ENCODE measurements at regions not wholly inside any gene's neighbourhood (a gene's known extent, or its start where the extent isn't known, plus 50 kb on each side); places are given as distances from the start of the nearest gene placed in this dataset.

DNA sequence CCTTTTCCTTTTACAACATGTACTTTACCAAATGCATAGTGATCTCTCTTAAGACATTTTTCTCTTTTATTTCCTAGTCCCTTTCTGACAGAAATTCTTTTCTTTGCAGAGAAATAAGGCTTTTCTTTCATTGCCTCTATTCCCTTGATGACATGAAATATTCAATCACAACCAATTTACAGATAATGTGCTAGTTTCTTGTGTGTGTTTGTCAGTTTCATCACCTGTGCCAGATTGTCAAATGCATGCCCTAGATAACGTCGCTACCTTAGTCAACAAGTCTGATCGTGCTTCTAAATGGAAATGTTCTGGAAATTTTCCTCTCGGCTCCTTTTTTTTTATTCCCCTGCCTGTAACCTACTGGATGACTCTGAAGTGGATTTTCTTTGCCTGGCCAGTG lies 478.1 kb downstream of the KLF5 start:
- H3K4me3 ChIP-seq (ENCODE audit: low read depth, low read length): no peak overlapping the region
- POLR2A ChIA-PET: no interaction called here
- TF ChIP-seq, protein P1, sequence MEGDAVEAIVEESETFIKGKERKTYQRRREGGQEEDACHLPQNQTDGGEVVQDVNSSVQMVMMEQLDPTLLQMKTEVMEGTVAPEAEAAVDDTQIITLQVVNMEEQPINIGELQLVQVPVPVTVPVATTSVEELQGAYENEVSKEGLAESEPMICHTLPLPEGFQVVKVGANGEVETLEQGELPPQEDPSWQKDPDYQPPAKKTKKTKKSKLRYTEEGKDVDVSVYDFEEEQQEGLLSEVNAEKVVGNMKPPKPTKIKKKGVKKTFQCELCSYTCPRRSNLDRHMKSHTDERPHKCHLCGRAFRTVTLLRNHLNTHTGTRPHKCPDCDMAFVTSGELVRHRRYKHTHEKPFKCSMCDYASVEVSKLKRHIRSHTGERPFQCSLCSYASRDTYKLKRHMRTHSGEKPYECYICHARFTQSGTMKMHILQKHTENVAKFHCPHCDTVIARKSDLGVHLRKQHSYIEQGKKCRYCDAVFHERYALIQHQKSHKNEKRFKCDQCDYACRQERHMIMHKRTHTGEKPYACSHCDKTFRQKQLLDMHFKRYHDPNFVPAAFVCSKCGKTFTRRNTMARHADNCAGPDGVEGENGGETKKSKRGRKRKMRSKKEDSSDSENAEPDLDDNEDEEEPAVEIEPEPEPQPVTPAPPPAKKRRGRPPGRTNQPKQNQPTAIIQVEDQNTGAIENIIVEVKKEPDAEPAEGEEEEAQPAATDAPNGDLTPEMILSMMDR (IDR thresholded peaks at IDR 0.05; ENCODE audit: insufficient read depth, low read length, missing control alignments): no peak
- DNase-seq (ENCODE audit: low read depth, low spot score): no peak
- CTCF ChIA-PET: no interaction called here

DNA sequence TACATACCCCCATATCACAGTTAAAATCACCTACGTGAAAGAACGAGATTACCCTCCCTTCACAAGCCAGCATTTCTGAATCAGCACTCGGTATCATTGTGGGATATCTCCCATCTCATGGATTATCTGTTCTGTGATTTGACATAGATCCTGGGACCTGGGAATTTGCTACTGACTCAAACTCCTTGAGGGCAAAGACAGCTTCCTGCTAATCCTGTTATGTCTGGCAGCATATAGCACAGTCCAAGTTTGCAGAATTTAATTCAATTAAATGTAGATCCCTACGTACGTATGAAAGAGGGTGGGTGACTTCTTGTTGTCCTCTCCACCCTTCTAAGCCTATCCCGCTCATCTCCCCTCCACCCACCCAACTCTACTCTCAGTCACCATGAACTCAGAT lies 476.5 kb downstream of the KLF5 start:
- ChIA-PET CTCF (no interaction called here), POLR2A (no interaction called here)
- TF ChIP-seq, protein P1 (IDR thresholded peaks at IDR 0.05; ENCODE audit: insufficient read depth, low read length, missing control alignments): no peak
- DNase-seq (ENCODE audit: low read depth, low spot score): no peak
- H3K4me3 ChIP-seq (ENCODE audit: low read depth, low read length): no peak overlapping the region

DNA sequence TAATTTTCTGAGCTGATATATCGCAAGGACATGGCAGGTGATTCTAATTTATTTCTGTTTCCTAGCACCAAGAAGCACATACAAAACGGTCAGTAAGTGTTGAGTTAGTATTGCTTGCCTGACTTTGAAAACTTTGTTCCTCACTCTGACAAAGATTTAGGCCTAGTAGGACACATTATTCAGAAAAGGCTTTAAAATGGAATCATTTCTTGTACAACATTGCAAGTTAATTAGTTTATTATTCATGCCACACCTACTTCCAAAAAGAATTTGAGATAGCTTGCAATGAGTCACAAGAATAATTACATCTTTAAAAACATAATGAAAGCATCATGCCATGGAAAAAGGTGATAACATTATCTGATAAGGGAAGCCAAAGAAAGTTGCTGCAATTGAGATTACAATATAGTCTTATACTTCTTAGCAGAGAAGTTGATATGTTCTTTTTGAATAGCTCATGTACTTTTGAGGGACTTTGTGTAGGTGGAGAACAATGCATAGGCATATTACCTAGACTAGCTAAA lies 474.2 kb downstream of the KLF5 start:
- no peak for DNase-seq (ENCODE audit: low read depth, low spot score)
- POLR2A ChIA-PET: interaction anchor here (0.6 kb wide), 1 partner anchor 493 kb away, joined by 3 read pairs; no protein-coding TSS in a partner anchor
- no peak overlapping the region for H3K4me3 ChIP-seq (ENCODE audit: low read depth, low read length)
- CTCF ChIA-PET: no interaction called here
- TF ChIP-seq, protein P1 (IDR thresholded peaks at IDR 0.05; ENCODE audit: insufficient read depth, low read length, missing control alignments): no peak

DNA sequence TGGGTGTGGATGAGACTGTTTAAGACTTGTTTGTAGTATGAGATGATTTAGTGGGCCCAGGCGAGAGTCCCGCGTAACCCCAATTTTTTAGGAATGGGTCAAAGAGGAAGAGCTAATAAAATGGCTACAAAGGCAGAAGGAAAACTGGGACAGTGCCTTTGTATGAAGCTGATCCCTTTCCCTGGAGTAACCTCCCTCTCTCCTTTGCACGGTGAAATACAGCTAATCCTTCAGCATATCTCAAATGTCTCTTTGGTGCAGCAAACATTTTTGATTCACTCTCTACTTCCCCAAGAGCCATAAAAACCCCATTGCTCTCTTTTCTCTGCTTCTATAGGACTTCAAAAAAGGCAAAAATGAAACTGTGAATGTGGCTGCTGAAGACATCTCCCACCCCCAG lies 473.8 kb downstream of the KLF5 start:
- DNase-seq (ENCODE audit: low read depth, low spot score): no peak
- TF ChIP-seq, protein P1 (IDR thresholded peaks at IDR 0.05; ENCODE audit: insufficient read depth, low read length, missing control alignments): no peak
- CTCF ChIA-PET: no interaction called here
- POLR2A ChIA-PET: interaction anchor here (0.6 kb wide), 1 partner anchor 492 kb away, joined by 3 read pairs; no protein-coding TSS in a partner anchor
- H3K4me3 ChIP-seq (ENCODE audit: low read depth, low read length): no peak overlapping the region

DNA sequence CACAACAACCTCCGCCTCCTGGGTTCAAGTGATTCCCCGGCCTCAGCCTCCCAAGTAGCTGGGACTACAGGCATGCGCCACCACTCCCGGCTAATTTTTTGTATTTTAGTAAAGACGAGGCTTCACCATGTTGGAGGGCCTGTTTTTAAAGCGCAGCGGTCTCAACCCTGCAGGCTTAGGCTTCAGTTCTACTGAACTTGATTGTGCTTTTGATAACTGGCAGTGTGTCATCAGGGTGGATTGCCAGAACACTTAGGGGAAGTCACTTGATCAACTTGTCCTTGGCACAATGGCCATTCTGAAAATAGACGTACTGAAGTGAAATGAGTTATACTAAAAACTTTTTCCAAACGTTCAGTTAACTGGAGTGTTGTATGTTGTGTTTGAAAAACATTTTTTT lies 472.2 kb downstream of the KLF5 start:
- TF ChIP-seq, protein P1 (IDR thresholded peaks at IDR 0.05; ENCODE audit: insufficient read depth, low read length, missing control alignments): no peak
- no peak overlapping the region for H3K4me3 ChIP-seq (ENCODE audit: low read depth, low read length)
- no peak for DNase-seq (ENCODE audit: low read depth, low spot score)
- POLR2A ChIA-PET: no interaction called here
- CTCF ChIA-PET: no interaction called here

DNA sequence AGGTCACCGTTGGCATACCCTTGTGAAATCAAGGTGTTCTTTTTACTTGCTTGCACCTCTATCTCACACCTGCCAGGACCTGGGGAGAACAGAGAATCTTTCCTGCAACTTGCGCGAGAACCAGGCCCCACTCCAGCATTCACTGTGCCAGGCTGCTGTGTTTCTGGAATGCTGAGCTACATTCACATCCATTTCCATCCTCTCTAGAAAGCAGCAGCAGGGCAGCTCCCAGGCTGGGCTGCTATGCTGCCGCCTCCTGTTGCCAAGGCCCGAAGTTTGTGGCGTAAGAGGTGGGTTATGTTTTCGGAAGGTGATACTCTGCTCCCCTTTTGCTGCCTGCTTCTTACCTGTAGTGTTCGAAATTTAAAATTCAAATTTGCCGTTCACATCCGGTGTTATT lies 464.1 kb downstream of the KLF5 start:
- TF ChIP-seq, protein P1 (IDR thresholded peaks at IDR 0.05; ENCODE audit: insufficient read depth, low read length, missing control alignments): no peak
- no peak overlapping the region for H3K4me3 ChIP-seq (ENCODE audit: low read depth, low read length)
- POLR2A ChIA-PET: no interaction called here
- no peak for DNase-seq (ENCODE audit: low read depth, low spot score)
- CTCF ChIA-PET: no interaction called here
